ENCODE measurements at regions not wholly inside any gene's neighbourhood (a gene's known extent, or its start where the extent isn't known, plus 50 kb on each side); places are given as distances from the start of the nearest gene placed in this dataset.

GRCh38 chr3:175893566-175893965 lies 1034.4 kb downstream of the NAALADL2 start (continued):
- TF ChIP-seq, protein P1, sequence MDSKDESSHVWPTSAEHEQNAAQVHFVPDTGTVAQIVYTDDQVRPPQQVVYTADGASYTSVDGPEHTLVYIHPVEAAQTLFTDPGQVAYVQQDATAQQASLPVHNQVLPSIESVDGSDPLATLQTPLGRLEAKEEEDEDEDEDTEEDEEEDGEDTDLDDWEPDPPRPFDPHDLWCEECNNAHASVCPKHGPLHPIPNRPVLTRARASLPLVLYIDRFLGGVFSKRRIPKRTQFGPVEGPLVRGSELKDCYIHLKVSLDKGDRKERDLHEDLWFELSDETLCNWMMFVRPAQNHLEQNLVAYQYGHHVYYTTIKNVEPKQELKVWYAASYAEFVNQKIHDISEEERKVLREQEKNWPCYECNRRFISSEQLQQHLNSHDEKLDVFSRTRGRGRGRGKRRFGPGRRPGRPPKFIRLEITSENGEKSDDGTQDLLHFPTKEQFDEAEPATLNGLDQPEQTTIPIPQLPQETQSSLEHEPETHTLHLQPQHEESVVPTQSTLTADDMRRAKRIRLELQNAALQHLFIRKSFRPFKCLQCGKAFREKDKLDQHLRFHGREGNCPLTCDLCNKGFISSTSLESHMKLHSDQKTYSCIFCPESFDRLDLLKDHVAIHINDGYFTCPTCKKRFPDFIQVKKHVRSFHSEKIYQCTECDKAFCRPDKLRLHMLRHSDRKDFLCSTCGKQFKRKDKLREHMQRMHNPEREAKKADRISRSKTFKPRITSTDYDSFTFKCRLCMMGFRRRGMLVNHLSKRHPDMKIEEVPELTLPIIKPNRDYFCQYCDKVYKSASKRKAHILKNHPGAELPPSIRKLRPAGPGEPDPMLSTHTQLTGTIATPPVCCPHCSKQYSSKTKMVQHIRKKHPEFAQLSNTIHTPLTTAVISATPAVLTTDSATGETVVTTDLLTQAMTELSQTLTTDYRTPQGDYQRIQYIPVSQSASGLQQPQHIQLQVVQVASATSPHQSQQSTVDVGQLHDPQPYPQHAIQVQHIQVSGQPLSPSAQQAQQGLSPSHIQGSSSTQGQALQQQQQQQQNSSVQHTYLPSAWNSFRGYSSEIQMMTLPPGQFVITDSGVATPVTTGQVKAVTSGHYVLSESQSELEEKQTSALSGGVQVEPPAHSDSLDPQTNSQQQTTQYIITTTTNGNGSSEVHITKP (CRISPR knock-in tag; IDR thresholded peaks at IDR 0.05; ENCODE audit: low read depth): no peak
- TF ChIP-seq ZNF17 (CRISPR knock-in tag; IDR thresholded peaks at IDR 0.05) (no peak), STAG1 (CRISPR knock-in tag; IDR thresholded peaks at IDR 0.05) (no peak), FOXO4 (CRISPR knock-in tag; conservative IDR thresholded peaks at IDR 0.05) (no peak), ERF (CRISPR knock-in tag; IDR thresholded peaks at IDR 0.05) (no peak), ZNF296 (CRISPR knock-in tag; conservative IDR thresholded peaks at IDR 0.05) (no peak), NR1H2 (CRISPR knock-in tag; IDR thresholded peaks at IDR 0.05; ENCODE audit: borderline replicate concordance, low read depth) (no peak), ZBTB40 (IDR thresholded peaks at IDR 0.05) (no peak), ZBTB40 (CRISPR knock-in tag; IDR thresholded peaks at IDR 0.05) (no peak)
